CD14-positive monocyte (primary cell): ENCODE measurements at regions not wholly inside any gene's neighbourhood (a gene's known extent, or its start where the extent isn't known, plus 50 kb on each side); places are given as distances from the start of the nearest gene placed in this dataset.

Experiments used
- DNase-seq, 3 donors: peaks; one replicate each; pipeline ENCODE4 v3.0.0-alpha.2; 2011 to 2022
- H2AFZ ChIP-seq: 2 replicates; pipeline ENCODE4 v1.6.0; 2012; ENCODE audit warnings: mild to moderate bottlenecking, low read depth, low read length, inconsistent platforms; ENCODE audit not compliant: insufficient read depth, poor library complexity, severe bottlenecking
- H3K27ac ChIP-seq, 2 donors: 1 replicate in 1 of 2; 2 replicates in 1 of 2; pipeline ENCODE4 v1.5.1; 2012 to 2013; ENCODE audit warnings: low read length in 2 of 2, control low read depth in 1 of 2, inconsistent platforms in 1 of 2, low read depth in 1 of 2, mild to moderate bottlenecking in 1 of 2
- H3K27me3 ChIP-seq, 2 donors: one replicate each; pipeline versions ENCODE4 v1.6.0 to v1.6.1; 2011 to 2013; ENCODE audit warnings: low read length in 2 of 2; ENCODE audit not compliant: control insufficient read depth in 2 of 2, insufficient read depth in 2 of 2
- H3K36me3 ChIP-seq, 2 donors: replicated peaks in 1 of 2; 1 replicate in 1 of 2; 2 replicates in 1 of 2; pipeline versions ENCODE4 v1.5.1 to v1.6.1; 2012 to 2013; ENCODE audit warnings: low read length in 2 of 2, control low read depth in 1 of 2, inconsistent platforms in 1 of 2, mild to moderate bottlenecking in 1 of 2; ENCODE audit not compliant: insufficient read depth in 2 of 2, control insufficient read depth in 1 of 2
- H3K4me1 ChIP-seq, 2 donors: 1 replicate in 1 of 2; 2 replicates in 1 of 2; pipeline versions ENCODE4 v1.5.1 to v1.6.1; 2012 to 2013; ENCODE audit warnings: low read length in 2 of 2, control low read depth in 1 of 2, inconsistent platforms in 1 of 2, mild to moderate bottlenecking in 1 of 2, moderate library complexity in 1 of 2; ENCODE audit not compliant: insufficient read depth in 2 of 2, control insufficient read depth in 1 of 2
- H3K4me2 ChIP-seq: replicated peaks from 2 replicates; pipeline ENCODE3; 2012; ENCODE audit warnings: low read length, moderate library complexity, mild to moderate bottlenecking; ENCODE audit not compliant: poor library complexity, severe bottlenecking; ENCODE audit errors: extremely low read depth
- H3K4me3 ChIP-seq, 3 experiments: fragments of 200-600 bp in 1 of 3; sonication (generic) in 1 of 3; replicated peaks in 1 of 3; 1 replicate in 2 of 3; 2 replicates in 1 of 3; pipeline ENCODE4 v1.5.1; 2011 to 2013; ENCODE audit warnings: low read length in 3 of 3, mild to moderate bottlenecking in 3 of 3, control low read depth in 2 of 3, low read depth in 2 of 3, inconsistent platforms in 1 of 3, moderate library complexity in 1 of 3
- H3K79me2 ChIP-seq: 2 replicates; pipeline ENCODE4 v1.6.0; 2012; ENCODE audit warnings: mild to moderate bottlenecking, control low read depth, inconsistent platforms, low read length, moderate library complexity; ENCODE audit not compliant: insufficient read depth
- H3K9ac ChIP-seq: 2 replicates; pipeline ENCODE4 v1.6.0; 2017; ENCODE audit warnings: low read length, mild to moderate bottlenecking; ENCODE audit not compliant: insufficient read depth, poor library complexity, severe bottlenecking
- H3K9me3 ChIP-seq, 2 donors: replicated peaks in 1 of 2; 1 replicate in 1 of 2; 2 replicates in 1 of 2; pipeline versions ENCODE4 v1.5.1 to v1.6.1; 2012 to 2013; ENCODE audit warnings: low read length in 2 of 2, control low read depth in 1 of 2; ENCODE audit not compliant: control insufficient read depth in 1 of 2, insufficient read depth in 1 of 2
- H4K20me1 ChIP-seq: 2 replicates; pipeline ENCODE4 v1.6.0; 2012; ENCODE audit warnings: mild to moderate bottlenecking, low read length, control low read depth, moderate library complexity; ENCODE audit not compliant: insufficient read depth
- H3K27ac Mint-ChIP-seq, 7 donors: one replicate each; pipeline ENCODE4 v1.8.0; 2020; ENCODE audit warnings: mild to moderate bottlenecking in 7 of 7, mixed read lengths in 7 of 7, moderate library complexity in 6 of 7, inconsistent platforms in 2 of 7
- H3K27me3 Mint-ChIP-seq, 3 donors: one replicate each; pipeline ENCODE4 v1.8.0; 2021 to 2022; ENCODE audit warnings: low read depth in 3 of 3, mild to moderate bottlenecking in 3 of 3, mixed read lengths in 3 of 3, moderate library complexity in 3 of 3, inconsistent platforms in 1 of 3
- H3K36me3 Mint-ChIP-seq, 2 donors: one replicate each; pipeline ENCODE4 v1.8.0; 2020; ENCODE audit warnings: mixed read lengths in 2 of 2, inconsistent platforms in 1 of 2, mild to moderate bottlenecking in 1 of 2
- H3K4me1 Mint-ChIP-seq: one replicate; pipeline ENCODE4 v1.8.0; 2020; ENCODE audit warnings: mild to moderate bottlenecking, mixed read lengths
- H3K4me3 Mint-ChIP-seq, 2 donors: one replicate each; pipeline ENCODE4 v1.8.0; 2020; ENCODE audit warnings: mild to moderate bottlenecking in 2 of 2, mixed read lengths in 2 of 2, moderate library complexity in 1 of 2
- H3K9me3 Mint-ChIP-seq, 7 donors: one replicate each; pipeline ENCODE4 v1.8.0; 2020 to 2022; ENCODE audit warnings: mixed read lengths in 7 of 7, mild to moderate bottlenecking in 6 of 7, moderate library complexity in 6 of 7, inconsistent platforms in 2 of 7
- CTCF ChIP-seq: fragments of 200-600 bp; IDR thresholded peaks from one replicate; pipeline ENCODE4 v1.8.0; 2022; ENCODE audit warnings: antibody characterized with exemption, mild to moderate bottlenecking
- WGBS: methylation state at CpG from one replicate; pipeline ENCODE4 v1.1.5; 2013; ENCODE audit warnings: missing lambda C conversion rate; ENCODE audit not compliant: insufficient coverage; 5-methylcytosine and 5-hydroxymethylcytosine counted together
- intact Hi-C, 2 donors: fragments of 100-400 bp; cut with micrococcal nuclease; formaldehyde crosslinking; loops; one replicate each; pipeline versions ENCODE4 v1.15.0 to v1.15.1; 2023

- no peak for TF ChIP-seq CTCF
- Mint-ChIP-seq H3K36me3 (no peaks in the 10 kb centered on the region), H3K4me3 (no peak overlapping the region), H3K27me3 (peaks cover 0 to 1% (median 0%) of the 10 kb centered on the region in 3 donors), H3K4me1 (peaks cover 4% of the 10 kb centered on the region), H3K9me3 (peaks cover 0 to 3% (median 0%) of the 10 kb centered on the region in 7 donors), H3K27ac (no peak overlapping the region)
- Histone ChIP-seq H2AFZ (no peak overlapping the region), H3K27ac (no peak overlapping the region), H3K79me2 (no peaks in the 10 kb centered on the region), H4K20me1 (no peaks in the 10 kb centered on the region), H3K4me1 (no peaks in the 10 kb centered on the region), H3K9me3 (no peaks in the 10 kb centered on the region), H3K4me2 (no peak overlapping the region), H3K27me3 (no peaks in the 10 kb centered on the region), H3K9ac (no peak overlapping the region), H3K4me3 (no peak overlapping the region), H3K36me3 (no peaks in the 10 kb centered on the region)
- WGBS = 100% methylated on average over 1 of the region's 2 CpGs
- intact Hi-C loops = no loop called here
- no peak for DNase-seq
Observed at GRCh38 chr4:13992041-13992440, 364.5 kb upstream of the BOD1L1 start.

GRCh38 chr4:13992975-13993520 is 365.5 kb upstream of the BOD1L1 start:
- H3K79me2 ChIP-seq = no peaks in the 10 kb centered on the region
- H3K9ac ChIP-seq = no peak overlapping the region
- H3K9me3 Mint-ChIP-seq = peaks cover 0 to 3% (median 0%) of the 10 kb centered on the region in 7 donors
- H3K36me3 Mint-ChIP-seq = no peaks in the 10 kb centered on the region
- no peak for DNase-seq
- no peaks in the 10 kb centered on the region for H3K27me3 ChIP-seq
- no peak overlapping the region for H3K27ac ChIP-seq
- no peak overlapping the region for H3K4me3 ChIP-seq
- intact Hi-C loops = no loop called here
- TF ChIP-seq CTCF = no peak
- no peaks in the 10 kb centered on the region for H4K20me1 ChIP-seq
- H3K4me2 ChIP-seq = no peak overlapping the region
- no peaks in the 10 kb centered on the region for H3K36me3 ChIP-seq
- H2AFZ ChIP-seq = no peak overlapping the region
- no peaks in the 10 kb centered on the region for H3K4me1 ChIP-seq
- H3K9me3 ChIP-seq = no peaks in the 10 kb centered on the region
- H3K4me1 Mint-ChIP-seq = peaks cover 4% of the 10 kb centered on the region
- no peak overlapping the region for H3K27ac Mint-ChIP-seq
- no peak overlapping the region for H3K4me3 Mint-ChIP-seq
- H3K27me3 Mint-ChIP-seq = peaks cover 0 to 1% (median 0%) of the 10 kb centered on the region in 3 donors
- WGBS = no CpG with 5 or more reads among the region's 1 CpG
